Astrocyte of the hippocampus (primary cell): ENCODE measurements at regions not wholly inside any gene's neighbourhood (a gene's known extent, or its start where the extent isn't known, plus 50 kb on each side); places are given as distances from the start of the nearest gene placed in this dataset.

Source experiments
- DNase-seq: peaks from one replicate; pipeline ENCODE4 v3.0.0; 2011; ENCODE audit warnings: low read depth, low spot score

GRCh38 chr6:44606504-44606903, 219.0 kb downstream of the CDC5L start:
- no peak for DNase-seq

- DNase-seq: no peak
Measured at GRCh38 chr6:44606976-44607375, 219.5 kb downstream of the CDC5L start.

- no peak for DNase-seq
Measured at GRCh38 chr6:44608175-44608574, 220.7 kb downstream of the CDC5L start.

GRCh38 chr6:44609051-44609612, 221.6 kb downstream of the CDC5L start:
- DNase-seq: no peak

- DNase-seq: no peak
Measured at GRCh38 chr6:44614396-44614795, 226.9 kb downstream of the CDC5L start.

GRCh38 chr6:44615621-44616020, 228.1 kb downstream of the CDC5L start:
- no peak for DNase-seq

GRCh38 chr6:44617416-44617815, 229.9 kb downstream of the CDC5L start:
- no peak for DNase-seq

GRCh38 chr6:44618371-44618770, 230.9 kb downstream of the CDC5L start:
- no peak for DNase-seq

GRCh38 chr6:44620922-44621321, 233.4 kb downstream of the CDC5L start:
- DNase-seq: no peak

- no peak for DNase-seq
Measured at GRCh38 chr6:44621846-44622245, 234.3 kb downstream of the CDC5L start.

GRCh38 chr6:44622555-44622954, 235.0 kb downstream of the CDC5L start:
- no peak for DNase-seq

GRCh38 chr6:44622956-44623355, 235.4 kb downstream of the CDC5L start:
- DNase-seq: no peak

GRCh38 chr6:44624226-44624625, 236.7 kb downstream of the CDC5L start:
- DNase-seq: no peak

GRCh38 chr6:44624936-44625573, 237.5 kb downstream of the CDC5L start:
- DNase-seq: no peak

GRCh38 chr6:44625996-44626395, 238.5 kb downstream of the CDC5L start:
- DNase-seq: no peak

GRCh38 chr6:44626616-44627015, 239.1 kb downstream of the CDC5L start:
- DNase-seq: no peak

- no peak for DNase-seq
Measured at GRCh38 chr6:44627091-44627882, 239.8 kb downstream of the CDC5L start.

- DNase-seq: no peak
Measured at GRCh38 chr6:44627883-44628271, 240.4 kb downstream of the CDC5L start.

- DNase-seq: no peak
Measured at GRCh38 chr6:44628347-44628746, 240.8 kb downstream of the CDC5L start.

GRCh38 chr6:44629636-44630035, 242.1 kb downstream of the CDC5L start:
- DNase-seq: no peak

- peak; percentile 92 for DNase-seq
Measured at GRCh38 chr6:44630125-44631028, 242.9 kb downstream of the CDC5L start.

- peak; percentile 77 for DNase-seq
Measured at GRCh38 chr6:44631968-44632367, 244.5 kb downstream of the CDC5L start.
